ENCODE measurements at regions not wholly inside any gene's neighbourhood (a gene's known extent, or its start where the extent isn't known, plus 50 kb on each side); places are given as distances from the start of the nearest gene placed in this dataset.

- TF ChIP-seq POLR2A (IDR thresholded peaks at IDR 0.05) (no peak), CTCF (IDR thresholded peaks at IDR 0.05) (no peak), POLR2AphosphoS5 (IDR thresholded peaks at IDR 0.05) (no peak), EP300 (IDR thresholded peaks at IDR 0.05; ENCODE audit: low read depth) (no peak)
These were observed 176.6 kb upstream of the FREM1 start for GRCh38 chr9:15086778-15087324.
